GM12878 (cell line): ENCODE measurements at regions not wholly inside any gene's neighbourhood (a gene's known extent, or its start where the extent isn't known, plus 50 kb on each side); places are given as distances from the start of the nearest gene placed in this dataset.

Source experiments
- ATAC-seq: fragments of 200-7000 bp; cut with Tn5 transposase; 3 replicates; pipeline ENCODE4 v1.9.1; 2020; ENCODE audit warnings: mild to moderate bottlenecking, moderate library complexity
- BruUV-seq: library from RNA; stranded (reverse); fragments of 400-500 nt; replicated peaks from 2 replicates; lab custom pipeline; 2021; lab: Mats Ljungman, UMichigan
- CTCF ChIA-PET: fragments of 300-600 bp; sonication (Branson Sonifier 250); formaldehyde crosslinking; extraction: SDS; loops from one replicate; lab custom pipeline; 2021; ENCODE audit warnings: inconsistent platforms; lab: Yijun Ruan, JAX
- POLR2A ChIA-PET: fragments of 350-600 bp; formaldehyde crosslinking; extraction: SDS; loops from one replicate; lab custom pipeline; 2021; ENCODE audit warnings: inconsistent platforms; lab: Charles Lee
- RAD21 ChIA-PET: fragments of 300-600 bp; sonication (Branson Sonifier 250); formaldehyde crosslinking; loops from one replicate; lab custom pipeline; 2023; ENCODE audit warnings: antibody characterized with exemption; ENCODE audit not compliant: unreplicated experiment; lab: Charles Lee
- SMC1A ChIA-PET: fragments of 300-600 bp; sonication (Branson Sonifier 250); formaldehyde crosslinking; loops from one replicate; lab custom pipeline; 2023; ENCODE audit not compliant: unreplicated experiment, uncharacterized antibody; lab: Charles Lee
- DNase-seq: peaks from one replicate; pipeline ENCODE4 v3.0.0-alpha.2; 2011; ENCODE audit warnings: low read depth, low spot score
- FAIRE-seq: peaks from 3 replicates; lab custom pipeline; 2011; peaks lifted over from hg19 to GRCh38; lab: Jason Lieb, UNC
- H2AFZ ChIP-seq: 2 replicates; pipeline ENCODE4 v1.6.0; 2011; ENCODE audit warnings: low read depth, low read length, control low read depth; ENCODE audit not compliant: control insufficient read depth
- H3K27ac ChIP-seq: 2 replicates; pipeline ENCODE4 v1.5.1; 2011; ENCODE audit warnings: control low read depth; ENCODE audit not compliant: control insufficient read depth, insufficient read depth
- H3K27me3 ChIP-seq, 2 experiments: replicated peaks in 1 of 2; 2 replicates each; pipeline versions ENCODE4 v1.6.0 to v1.6.1; 2011; ENCODE audit warnings: low read length in 1 of 2; ENCODE audit not compliant: control insufficient read depth in 2 of 2, insufficient read depth in 2 of 2
- H3K36me3 ChIP-seq, 2 experiments: 2 replicates each; pipeline ENCODE4 v1.5.1; 2011; ENCODE audit warnings: low read length in 1 of 2; ENCODE audit not compliant: control insufficient read depth in 2 of 2, insufficient read depth in 2 of 2
- H3K4me1 ChIP-seq: 2 replicates; pipeline ENCODE4 v1.6.1; 2011; ENCODE audit warnings: mild to moderate bottlenecking, low read length, moderate library complexity, mixed read lengths; ENCODE audit not compliant: control insufficient read depth, insufficient read depth
- H3K4me2 ChIP-seq: 2 replicates; pipeline ENCODE4 v1.6.0; 2011; ENCODE audit warnings: control low read depth; ENCODE audit not compliant: control insufficient read depth, insufficient read depth
- H3K4me3 ChIP-seq: fragments of 200-600 bp; sonication (generic); 2 replicates; pipeline ENCODE4 v1.5.1; 2016
- H3K79me2 ChIP-seq: 2 replicates; pipeline ENCODE4 v1.6.0; 2011; ENCODE audit warnings: low read length; ENCODE audit not compliant: control insufficient read depth, insufficient read depth
- H3K9ac ChIP-seq: 2 replicates; pipeline ENCODE4 v1.8.0; 2011; ENCODE audit warnings: low read length, control low read depth, mixed read lengths; ENCODE audit not compliant: control insufficient read depth, insufficient read depth
- H3K9me3 ChIP-seq: replicated peaks from 3 replicates; pipeline ENCODE4 v1.5.1; 2011; ENCODE audit warnings: mild to moderate bottlenecking, low read length; ENCODE audit not compliant: control insufficient read depth, insufficient read depth
- H4K20me1 ChIP-seq: 2 replicates; pipeline ENCODE4 v1.6.0; 2011; ENCODE audit not compliant: control insufficient read depth, insufficient read depth
- ATF7 ChIP-seq: fragments of 450-650 bp; IDR thresholded peaks from 2 replicates; pipeline ENCODE4 v1.6.1; 2016; ENCODE audit warnings: low read depth, mild to moderate bottlenecking
- BCL11A ChIP-seq: IDR thresholded peaks from 2 replicates; pipeline ENCODE4 v1.6.1; 2011; ENCODE audit warnings: low read depth, low read length
- CHD2 ChIP-seq: IDR thresholded peaks from 2 replicates; pipeline ENCODE4 v1.6.1; 2011; ENCODE audit warnings: low read depth, low read length, improper control_type of control experiment, borderline replicate concordance
- ETV6 ChIP-seq, 2 experiments: fragments of 450-650 bp in 1 of 2; IDR thresholded peaks in 1 of 2; conservative IDR thresholded peaks in 1 of 2; 2 replicates each; pipeline ENCODE4 v1.6.1; 2014; ENCODE audit warnings: antibody characterized with exemption in 1 of 2, borderline replicate concordance in 1 of 2, low read depth in 1 of 2, mild to moderate bottlenecking in 1 of 2, moderate library complexity in 1 of 2
- RELA ChIP-seq: fragments of 450-650 bp; IDR thresholded peaks from 2 replicates; pipeline ENCODE4 v1.8.0; 2014; ENCODE audit warnings: borderline replicate concordance; ENCODE audit not compliant: partially characterized antibody
- SP1 ChIP-seq: IDR thresholded peaks from one replicate; pipeline ENCODE4 v1.6.1; 2011; ENCODE audit warnings: low read depth, low read length
- ZSCAN29 ChIP-seq: fragments of 450-650 bp; IDR thresholded peaks from 2 replicates; pipeline ENCODE4 v1.6.1; 2017; ENCODE audit warnings: mild to moderate bottlenecking, moderate library complexity
- WGBS: methylation state at CpG from one replicate; pipeline ENCODE4 v1.1.6; 2016; ENCODE audit warnings: low lambda C conversion rate; ENCODE audit not compliant: insufficient replicate concordance, insufficient coverage; ENCODE audit errors: missing lambda C conversion rate; 5-methylcytosine and 5-hydroxymethylcytosine counted together
- in situ Hi-C: fragments of 300-500 bp; cut with MboI; formaldehyde crosslinking; loops from 9 replicates; pipeline ENCODE4 v1.14.3; 2018; ENCODE audit warnings: mixed read lengths
- intact Hi-C: fragments of 100-400 bp; cut with micrococcal nuclease; formaldehyde crosslinking; loops from one replicate; pipeline ENCODE4 v1.14.2; 2022; ENCODE audit not compliant: unreplicated experiment
- TF ChIP-seq, protein P1 (sequence below), 3 experiments: IDR thresholded peaks in 2 of 3; conservative IDR thresholded peaks in 1 of 3; 2 replicates each; pipeline ENCODE4 v1.5.1; 2011; ENCODE audit warnings: low read depth in 3 of 3, low read length in 3 of 3, mild to moderate bottlenecking in 3 of 3, control low read depth in 2 of 3, moderate library complexity in 2 of 3, inconsistent platforms in 1 of 3, mixed read lengths in 1 of 3; ENCODE audit not compliant: control insufficient read depth in 2 of 3, insufficient read depth in 1 of 3; ENCODE audit errors: extremely low read depth in 1 of 3
- TF ChIP-seq, protein P2 (sequence below): IDR thresholded peaks from 2 replicates; pipeline ENCODE4 v1.6.1; 2011; ENCODE audit warnings: low read depth, mild to moderate bottlenecking, low read length, moderate library complexity, borderline replicate concordance; ENCODE audit errors: extremely low read depth
- TF ChIP-seq, protein P3 (sequence below): fragments of 450-650 bp; formaldehyde crosslinking; IDR thresholded peaks from 2 replicates; pipeline ENCODE4 v1.5.0; 2022; ENCODE audit warnings: mild to moderate bottlenecking, missing genetic modification characterization

DNA sequence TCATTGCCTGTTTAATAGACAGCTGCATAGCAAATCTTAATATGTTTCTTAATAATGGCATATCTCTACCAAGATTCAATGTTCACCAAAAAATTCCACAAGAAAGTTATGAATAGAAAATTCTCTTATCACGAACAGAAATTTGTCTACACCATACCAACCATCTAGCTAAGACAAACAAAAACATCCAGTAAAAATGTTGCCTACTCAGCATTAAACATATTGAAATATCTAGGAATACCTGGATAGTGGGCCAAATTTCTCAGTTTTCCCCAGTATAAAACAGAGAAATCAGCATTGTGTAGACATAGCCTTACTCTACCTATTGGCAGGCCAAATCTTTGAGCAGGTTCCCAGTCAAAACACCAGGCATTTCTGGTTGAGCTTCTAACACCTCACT, 598.6 kb downstream of the KLHL13 start:
- CTCF ChIA-PET, result no interaction called here
- no peaks in the 10 kb centered on the region for H3K9me3 ChIP-seq
- no peaks in the 10 kb centered on the region for H4K20me1 ChIP-seq
- SMC1A ChIA-PET, result no interaction called here
- no peaks in the 10 kb centered on the region for H3K36me3 ChIP-seq
- H3K4me2 ChIP-seq, result no peak overlapping the region
- no peaks in the 10 kb centered on the region for H3K4me1 ChIP-seq
- POLR2A ChIA-PET, result no interaction called here
- no peaks in the 10 kb centered on the region for H3K79me2 ChIP-seq
- WGBS, result 0% methylated on average over 1 of the region's 1 CpG
- no peak overlapping the region for H3K9ac ChIP-seq
- no TSS peak for BruUV-seq
- FAIRE-seq (no peak), DNase-seq (no peak), ATAC-seq (no peak)
- RAD21 ChIA-PET, result no interaction called here
- H3K27ac ChIP-seq, result no peak overlapping the region
- intact Hi-C loops, result no loop called here
- in situ Hi-C loops, result no loop called here
- H2AFZ ChIP-seq, result no peak overlapping the region
- no peak overlapping the region for H3K4me3 ChIP-seq
- TF ChIP-seq, protein P1, sequence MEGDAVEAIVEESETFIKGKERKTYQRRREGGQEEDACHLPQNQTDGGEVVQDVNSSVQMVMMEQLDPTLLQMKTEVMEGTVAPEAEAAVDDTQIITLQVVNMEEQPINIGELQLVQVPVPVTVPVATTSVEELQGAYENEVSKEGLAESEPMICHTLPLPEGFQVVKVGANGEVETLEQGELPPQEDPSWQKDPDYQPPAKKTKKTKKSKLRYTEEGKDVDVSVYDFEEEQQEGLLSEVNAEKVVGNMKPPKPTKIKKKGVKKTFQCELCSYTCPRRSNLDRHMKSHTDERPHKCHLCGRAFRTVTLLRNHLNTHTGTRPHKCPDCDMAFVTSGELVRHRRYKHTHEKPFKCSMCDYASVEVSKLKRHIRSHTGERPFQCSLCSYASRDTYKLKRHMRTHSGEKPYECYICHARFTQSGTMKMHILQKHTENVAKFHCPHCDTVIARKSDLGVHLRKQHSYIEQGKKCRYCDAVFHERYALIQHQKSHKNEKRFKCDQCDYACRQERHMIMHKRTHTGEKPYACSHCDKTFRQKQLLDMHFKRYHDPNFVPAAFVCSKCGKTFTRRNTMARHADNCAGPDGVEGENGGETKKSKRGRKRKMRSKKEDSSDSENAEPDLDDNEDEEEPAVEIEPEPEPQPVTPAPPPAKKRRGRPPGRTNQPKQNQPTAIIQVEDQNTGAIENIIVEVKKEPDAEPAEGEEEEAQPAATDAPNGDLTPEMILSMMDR (IDR thresholded peaks at IDR 0.05 in 2 of 3, conservative IDR thresholded peaks at IDR 0.05 in 1 of 3; ENCODE audit: control insufficient read depth in 2 of 3, extremely low read depth in 1 of 3, insufficient read depth in 1 of 3, low read depth in 3 of 3, low read length in 3 of 3), result no peak
- TF ChIP-seq, protein P2, sequence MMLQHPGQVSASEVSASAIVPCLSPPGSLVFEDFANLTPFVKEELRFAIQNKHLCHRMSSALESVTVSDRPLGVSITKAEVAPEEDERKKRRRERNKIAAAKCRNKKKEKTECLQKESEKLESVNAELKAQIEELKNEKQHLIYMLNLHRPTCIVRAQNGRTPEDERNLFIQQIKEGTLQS, result no peak
- TF ChIP-seq, protein P3, sequence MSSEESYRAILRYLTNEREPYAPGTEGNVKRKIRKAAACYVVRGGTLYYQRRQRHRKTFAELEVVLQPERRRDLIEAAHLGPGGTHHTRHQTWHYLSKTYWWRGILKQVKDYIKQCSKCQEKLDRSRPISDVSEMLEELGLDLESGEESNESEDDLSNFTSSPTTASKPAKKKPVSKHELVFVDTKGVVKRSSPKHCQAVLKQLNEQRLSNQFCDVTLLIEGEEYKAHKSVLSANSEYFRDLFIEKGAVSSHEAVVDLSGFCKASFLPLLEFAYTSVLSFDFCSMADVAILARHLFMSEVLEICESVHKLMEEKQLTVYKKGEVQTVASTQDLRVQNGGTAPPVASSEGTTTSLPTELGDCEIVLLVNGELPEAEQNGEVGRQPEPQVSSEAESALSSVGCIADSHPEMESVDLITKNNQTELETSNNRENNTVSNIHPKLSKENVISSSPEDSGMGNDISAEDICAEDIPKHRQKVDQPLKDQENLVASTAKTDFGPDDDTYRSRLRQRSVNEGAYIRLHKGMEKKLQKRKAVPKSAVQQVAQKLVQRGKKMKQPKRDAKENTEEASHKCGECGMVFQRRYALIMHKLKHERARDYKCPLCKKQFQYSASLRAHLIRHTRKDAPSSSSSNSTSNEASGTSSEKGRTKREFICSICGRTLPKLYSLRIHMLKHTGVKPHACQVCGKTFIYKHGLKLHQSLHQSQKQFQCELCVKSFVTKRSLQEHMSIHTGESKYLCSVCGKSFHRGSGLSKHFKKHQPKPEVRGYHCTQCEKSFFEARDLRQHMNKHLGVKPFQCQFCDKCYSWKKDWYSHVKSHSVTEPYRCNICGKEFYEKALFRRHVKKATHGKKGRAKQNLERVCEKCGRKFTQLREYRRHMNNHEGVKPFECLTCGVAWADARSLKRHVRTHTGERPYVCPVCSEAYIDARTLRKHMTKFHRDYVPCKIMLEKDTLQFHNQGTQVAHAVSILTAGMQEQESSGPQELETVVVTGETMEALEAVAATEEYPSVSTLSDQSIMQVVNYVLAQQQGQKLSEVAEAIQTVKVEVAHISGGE (CRISPR knock-in tag), result no peak
- TF ChIP-seq CHD2 (no peak), BCL11A (no peak), ZSCAN29 (no peak), SP1 (no peak), RELA (no peak), ATF7 (no peak), ETV6 (conservative IDR thresholded peaks at IDR 0.05 in 1 of 2, IDR thresholded peaks at IDR 0.05 in 1 of 2; ENCODE audit: borderline replicate concordance in 1 of 2, low read depth in 1 of 2) (no peak)
- no peaks in the 10 kb centered on the region for H3K27me3 ChIP-seq
